GM13977 (cell line): ENCODE measurements at regions not wholly inside any gene's neighbourhood (a gene's known extent, or its start where the extent isn't known, plus 50 kb on each side); places are given as distances from the start of the nearest gene placed in this dataset.

Source experiments
- DNase-seq: peaks from one replicate; pipeline ENCODE4 v3.0.0; 2012; ENCODE audit warnings: low spot score
- in situ Hi-C: fragments of 300-500 bp; cut with MboI; formaldehyde crosslinking; loops from one replicate; pipeline ENCODE4 v1.12.0; 2022; ENCODE audit warnings: low sequenced_read_pairs, low pct_unique_long_range_greater_than_20kb, mixed read lengths, inconsistent platforms; ENCODE audit not compliant: unreplicated experiment
- TF ChIP-seq, protein P1 (sequence below): IDR thresholded peaks from 2 replicates; pipeline ENCODE4 v1.5.1; 2012; ENCODE audit warnings: mild to moderate bottlenecking, control low read depth; ENCODE audit not compliant: insufficient read depth; ENCODE audit errors: extremely low read depth, missing control alignments

DNA sequence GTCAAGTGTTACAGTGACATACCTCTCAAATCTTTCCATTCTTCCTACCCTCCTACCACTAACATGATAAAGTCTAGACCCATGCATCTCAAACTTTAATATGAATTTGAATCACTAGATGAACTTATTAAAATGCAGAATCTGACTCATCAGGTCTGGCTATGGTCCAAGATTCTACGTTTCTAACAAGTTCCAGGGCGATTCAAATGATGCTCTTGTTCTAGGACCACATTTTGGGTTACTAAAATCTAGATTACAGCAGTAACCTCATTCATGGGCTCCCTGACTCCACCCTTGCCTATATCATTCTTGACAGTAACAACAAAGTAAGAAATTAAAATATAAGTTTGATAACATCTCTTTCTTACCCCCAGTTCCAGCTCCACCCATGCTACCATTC is 124.8 kb upstream of the LSM8 start:
- in situ Hi-C loops = no loop called here
- DNase-seq = no peak
- TF ChIP-seq, protein P1, sequence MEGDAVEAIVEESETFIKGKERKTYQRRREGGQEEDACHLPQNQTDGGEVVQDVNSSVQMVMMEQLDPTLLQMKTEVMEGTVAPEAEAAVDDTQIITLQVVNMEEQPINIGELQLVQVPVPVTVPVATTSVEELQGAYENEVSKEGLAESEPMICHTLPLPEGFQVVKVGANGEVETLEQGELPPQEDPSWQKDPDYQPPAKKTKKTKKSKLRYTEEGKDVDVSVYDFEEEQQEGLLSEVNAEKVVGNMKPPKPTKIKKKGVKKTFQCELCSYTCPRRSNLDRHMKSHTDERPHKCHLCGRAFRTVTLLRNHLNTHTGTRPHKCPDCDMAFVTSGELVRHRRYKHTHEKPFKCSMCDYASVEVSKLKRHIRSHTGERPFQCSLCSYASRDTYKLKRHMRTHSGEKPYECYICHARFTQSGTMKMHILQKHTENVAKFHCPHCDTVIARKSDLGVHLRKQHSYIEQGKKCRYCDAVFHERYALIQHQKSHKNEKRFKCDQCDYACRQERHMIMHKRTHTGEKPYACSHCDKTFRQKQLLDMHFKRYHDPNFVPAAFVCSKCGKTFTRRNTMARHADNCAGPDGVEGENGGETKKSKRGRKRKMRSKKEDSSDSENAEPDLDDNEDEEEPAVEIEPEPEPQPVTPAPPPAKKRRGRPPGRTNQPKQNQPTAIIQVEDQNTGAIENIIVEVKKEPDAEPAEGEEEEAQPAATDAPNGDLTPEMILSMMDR = no peak

- in situ Hi-C loops = no loop called here
- no peak for DNase-seq
- TF ChIP-seq, protein P1 = no peak
Observed at GRCh38 chr7:118060692-118061091, 123.3 kb upstream of the LSM8 start.

DNA sequence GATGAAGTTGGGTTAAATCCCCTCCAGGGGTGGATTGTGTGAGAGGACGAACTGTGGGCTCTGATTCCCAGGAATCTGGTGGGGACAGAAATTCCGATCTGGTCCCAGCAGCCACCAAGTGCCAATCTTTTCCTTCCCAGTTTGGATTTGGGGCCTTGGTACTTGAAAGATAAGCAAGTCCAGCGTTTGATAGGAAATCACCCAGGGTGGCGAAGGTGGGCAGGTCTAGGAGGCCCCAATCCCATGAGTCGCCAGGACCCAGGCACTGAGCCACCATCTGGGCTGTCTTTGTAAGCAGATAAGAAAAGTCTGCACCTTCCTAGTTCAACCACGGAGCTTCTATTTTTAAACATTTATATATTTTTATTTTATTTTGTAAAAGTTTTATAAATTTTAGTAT is 122.6 kb upstream of the LSM8 start:
- DNase-seq = no peak
- in situ Hi-C loops = no loop called here
- TF ChIP-seq, protein P1 = no peak

- DNase-seq = no peak
- TF ChIP-seq, protein P1 = no peak
- in situ Hi-C loops = no loop called here
Observed at GRCh38 chr7:118072893-118073674, 110.9 kb upstream of the LSM8 start.

DNA sequence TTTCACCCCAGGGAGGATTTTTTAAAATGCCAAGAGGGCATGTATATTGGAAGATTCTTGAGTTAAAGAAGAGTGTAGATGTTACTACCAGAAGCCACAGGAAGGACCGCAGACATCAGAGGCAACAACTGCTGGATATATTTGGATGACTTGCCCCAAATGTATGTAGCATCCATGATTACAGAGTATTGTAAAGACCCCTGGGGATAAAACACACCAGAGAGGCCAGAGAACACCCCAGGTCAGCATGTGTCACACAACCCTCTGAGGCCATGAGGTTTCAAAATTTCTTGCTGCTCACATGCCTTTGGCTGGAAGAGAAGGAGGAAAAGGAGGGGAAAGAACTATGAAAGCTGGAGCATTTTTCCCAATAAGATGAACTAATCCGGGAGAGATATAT is 108.0 kb upstream of the LSM8 start:
- TF ChIP-seq, protein P1 = no peak
- in situ Hi-C loops = no loop called here
- no peak for DNase-seq

DNA sequence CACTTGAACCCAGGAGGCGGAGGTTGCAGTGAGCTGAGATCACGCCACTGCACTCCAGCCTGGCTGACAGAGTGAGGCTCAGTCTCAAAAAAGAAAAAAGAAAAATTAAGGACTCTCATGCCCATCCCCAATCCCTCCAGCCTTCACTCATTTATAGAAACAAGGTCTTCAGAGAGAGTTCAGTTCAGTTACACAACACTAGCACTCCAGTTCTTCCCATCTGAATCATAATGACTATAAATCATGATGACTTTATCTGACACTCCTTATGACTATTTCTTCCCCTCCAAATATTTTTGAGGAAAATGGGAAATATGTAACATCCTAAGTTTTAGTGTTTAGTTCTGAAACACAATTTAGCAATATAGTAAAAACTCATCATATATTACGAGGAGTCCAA is 107.4 kb upstream of the LSM8 start:
- TF ChIP-seq, protein P1 = no peak
- in situ Hi-C loops = no loop called here
- DNase-seq = no peak

GRCh38 chr7:118078015-118078414 is 105.9 kb upstream of the LSM8 start:
- TF ChIP-seq, protein P1 = no peak
- in situ Hi-C loops = no loop called here
- no peak for DNase-seq
